PC-9 (cell line): ENCODE measurements at regions not wholly inside any gene's neighbourhood (a gene's known extent, or its start where the extent isn't known, plus 50 kb on each side); places are given as distances from the start of the nearest gene placed in this dataset.

Experiments used
- BruUV-seq: library from RNA; stranded (reverse); fragments of 400-500 nt; replicated peaks from 2 replicates; lab custom pipeline; 2021; lab: Mats Ljungman, UMichigan
- CTCF ChIA-PET: fragments of 300-600 bp; sonication (Branson Sonifier 250); formaldehyde crosslinking; loops from one replicate; lab custom pipeline; 2022; ENCODE audit warnings: antibody characterized with exemption; lab: Charles Lee
- POLR2A ChIA-PET: fragments of 300-600 bp; sonication (Branson Sonifier 250); formaldehyde crosslinking; loops from one replicate; lab custom pipeline; 2022; ENCODE audit warnings: antibody characterized with exemption; ENCODE audit not compliant: unreplicated experiment; lab: Charles Lee
- DNase-seq, 2 experiments: peaks; one replicate each; pipeline versions ENCODE4 v3.0.0 to v3.0.0-alpha.2; 2015 to 2022; ENCODE audit warnings: mixed read lengths in 1 of 2
- H2AFZ ChIP-seq: fragments of 200-600 bp; sonication (generic); 2 replicates; pipeline ENCODE4 v1.8.1; 2017; ENCODE audit warnings: antibody characterized with exemption
- H3F3A ChIP-seq: fragments of 200-600 bp; sonication (generic); 2 replicates; pipeline ENCODE4 v1.8.1; 2017; ENCODE audit warnings: antibody characterized with exemption, mild to moderate bottlenecking, low read depth; ENCODE audit not compliant: insufficient read depth
- H3K27ac ChIP-seq: fragments of 200-600 bp; sonication (generic); 2 replicates; pipeline ENCODE4 v1.6.1; 2016; ENCODE audit warnings: mixed run types
- H3K27me3 ChIP-seq: fragments of 200-600 bp; sonication (generic); 2 replicates; pipeline ENCODE4 v1.6.1; 2016; ENCODE audit warnings: low read depth, mixed run types; ENCODE audit not compliant: insufficient read depth
- H3K36me3 ChIP-seq: fragments of 200-600 bp; sonication (generic); 2 replicates; pipeline ENCODE4 v1.6.1; 2016; ENCODE audit warnings: low read depth, mixed run types
- H3K4me1 ChIP-seq: fragments of 200-600 bp; sonication (generic); replicated peaks from 2 replicates; pipeline ENCODE4 v1.6.1; 2016; ENCODE audit warnings: mixed run types; ENCODE audit not compliant: insufficient read depth
- H3K4me2 ChIP-seq: fragments of 200-600 bp; sonication (generic); 2 replicates; pipeline ENCODE4 v1.6.1; 2017; ENCODE audit warnings: mixed run types
- H3K4me3 ChIP-seq: fragments of 200-600 bp; sonication (generic); 2 replicates; pipeline ENCODE4 v1.6.1; 2016; ENCODE audit warnings: mixed run types
- H3K79me2 ChIP-seq: fragments of 200-600 bp; sonication (generic); 2 replicates; pipeline ENCODE4 v1.6.1; 2017; ENCODE audit warnings: low read depth, mixed run types
- H3K9me2 ChIP-seq: fragments of 200-600 bp; sonication (generic); 2 replicates; pipeline ENCODE4 v1.8.1; 2017; ENCODE audit warnings: mild to moderate bottlenecking; ENCODE audit not compliant: insufficient read depth
- H3K9me3 ChIP-seq: fragments of 200-600 bp; sonication (generic); 2 replicates; pipeline ENCODE4 v1.8.1; 2016; ENCODE audit warnings: low read depth; ENCODE audit not compliant: insufficient read depth
- H4K20me1 ChIP-seq: fragments of 200-600 bp; sonication (generic); 2 replicates; pipeline ENCODE4 v1.8.1; 2017; ENCODE audit not compliant: insufficient read depth
- CTCF ChIP-seq: fragments of 200-600 bp; sonication (generic); conservative IDR thresholded peaks from 2 replicates; pipeline ENCODE4 v1.6.1; 2017; ENCODE audit warnings: mixed run types, antibody characterized with exemption, mild to moderate bottlenecking, moderate library complexity
- EZH2 ChIP-seq: fragments of 200-600 bp; sonication (generic); IDR thresholded peaks from 2 replicates; pipeline ENCODE4 v1.8.0; 2017; ENCODE audit warnings: antibody characterized with exemption, low read depth
- intact Hi-C: fragments of 100-400 bp; cut with micrococcal nuclease; formaldehyde crosslinking; loops from one replicate; pipeline ENCODE4 v1.10.0; 2022; ENCODE audit not compliant: unreplicated experiment

- TF ChIP-seq CTCF, result no peak
- TF ChIP-seq EZH2, result no peak
- intact Hi-C loops, result no loop called here
- no TSS peak for BruUV-seq
- Histone ChIP-seq H3K4me1 (no peaks in the 10 kb centered on the region), H4K20me1 (no peaks in the 10 kb centered on the region), H2AFZ (no peak overlapping the region), H3F3A (no peaks in the 10 kb centered on the region), H3K79me2 (no peaks in the 10 kb centered on the region), H3K9me2 (no peaks in the 10 kb centered on the region), H3K27me3 (no peaks in the 10 kb centered on the region), H3K36me3 (no peaks in the 10 kb centered on the region), H3K4me2 (no peak overlapping the region), H3K27ac (no peak overlapping the region), H3K9me3 (no peaks in the 10 kb centered on the region), H3K4me3 (no peak overlapping the region)
- ChIA-PET CTCF (no interaction called here), POLR2A (no interaction called here)
- no peak for DNase-seq
These were observed 315.6 kb upstream of the IL12A start for GRCh38 chr3:159672728-159673688.

- Histone ChIP-seq H3K36me3 (no peaks in the 10 kb centered on the region), H4K20me1 (no peaks in the 10 kb centered on the region), H3K79me2 (no peaks in the 10 kb centered on the region), H3K27ac (no peak overlapping the region), H3K4me1 (no peaks in the 10 kb centered on the region), H2AFZ (no peak overlapping the region), H3K9me3 (no peaks in the 10 kb centered on the region), H3F3A (no peaks in the 10 kb centered on the region), H3K4me3 (no peak overlapping the region), H3K9me2 (no peaks in the 10 kb centered on the region), H3K27me3 (no peaks in the 10 kb centered on the region), H3K4me2 (no peak overlapping the region)
- intact Hi-C loops, result no loop called here
- DNase-seq, result no peak
- TF ChIP-seq CTCF, result no peak
- TF ChIP-seq EZH2, result no peak
- ChIA-PET POLR2A (no interaction called here), CTCF (no interaction called here)
- BruUV-seq, result no TSS peak
These were observed 314.1 kb upstream of the IL12A start for GRCh38 chr3:159674583-159674982.

- intact Hi-C loops, result no loop called here
- H3K79me2 ChIP-seq, result no peaks in the 10 kb centered on the region
- no peaks in the 10 kb centered on the region for H3K27me3 ChIP-seq
- H3K4me3 ChIP-seq, result no peak overlapping the region
- H3K9me2 ChIP-seq, result no peaks in the 10 kb centered on the region
- TF ChIP-seq CTCF (no peak), EZH2 (no peak)
- H3K9me3 ChIP-seq, result no peaks in the 10 kb centered on the region
- CTCF ChIA-PET, result interaction anchor here (0.8 kb wide), 1 partner anchor 312 kb away, joined by 4 read pairs; no protein-coding TSS in a partner anchor
- POLR2A ChIA-PET, result no interaction called here
- H3K4me2 ChIP-seq, result no peak overlapping the region
- H4K20me1 ChIP-seq, result no peaks in the 10 kb centered on the region
- no TSS peak for BruUV-seq
- H3K36me3 ChIP-seq, result no peaks in the 10 kb centered on the region
- no peak overlapping the region for H3K27ac ChIP-seq
- H2AFZ ChIP-seq, result no peak overlapping the region
- no peak for DNase-seq
- H3F3A ChIP-seq, result no peaks in the 10 kb centered on the region
- H3K4me1 ChIP-seq, result no peaks in the 10 kb centered on the region
These were observed 313.4 kb upstream of the IL12A start for GRCh38 chr3:159675285-159675684.
